ENCODE measurements at regions not wholly inside any gene's neighbourhood (a gene's known extent, or its start where the extent isn't known, plus 50 kb on each side); places are given as distances from the start of the nearest gene placed in this dataset.

- no peak for TF ChIP-seq CTCF (IDR thresholded peaks at IDR 0.05)
- TF ChIP-seq IRF2 (CRISPR knock-in tag; IDR thresholded peaks at IDR 0.05; ENCODE audit: borderline replicate concordance, low read depth), result no peak
- TF ChIP-seq ZSCAN18 (CRISPR knock-in tag; IDR thresholded peaks at IDR 0.05), result no peak
- no peak for TF ChIP-seq NFYB (CRISPR knock-in tag; conservative IDR thresholded peaks at IDR 0.05; ENCODE audit: low read depth)
- no peak for TF ChIP-seq NR1H2 (CRISPR knock-in tag; IDR thresholded peaks at IDR 0.05)
- no peak for TF ChIP-seq MAX (CRISPR knock-in tag; IDR thresholded peaks at IDR 0.05)
- TF ChIP-seq ZNF138 (CRISPR knock-in tag; conservative IDR thresholded peaks at IDR 0.05), result no peak
- TF ChIP-seq CREM (CRISPR knock-in tag; IDR thresholded peaks at IDR 0.05), result no peak
- TF ChIP-seq NFE2L1 (CRISPR knock-in tag; IDR thresholded peaks at IDR 0.05), result no peak
- no peak for TF ChIP-seq USF2 (CRISPR knock-in tag; IDR thresholded peaks at IDR 0.05)
- TF ChIP-seq PRDM15 (CRISPR knock-in tag; IDR thresholded peaks at IDR 0.05), result no peak
Measured at GRCh38 chr19:13573056-13573667, 66.9 kb upstream of the CACNA1A start.

Measured in WTC11 (cell line).